GM19099 (cell line): ENCODE measurements at regions not wholly inside any gene's neighbourhood (a gene's known extent, or its start where the extent isn't known, plus 50 kb on each side); places are given as distances from the start of the nearest gene placed in this dataset.

Experiments used
- POLR2A ChIP-seq: IDR thresholded peaks from 3 replicates; pipeline ENCODE4 v1.6.1; 2011; ENCODE audit warnings: low read depth; ENCODE audit not compliant: insufficient read length; ENCODE audit errors: extremely low read depth

GRCh38 chr10:43760514-43760913, 111.8 kb upstream of the ZNF32 start:
- TF ChIP-seq POLR2A = no peak

- no peak for TF ChIP-seq POLR2A
These were observed 110.5 kb upstream of the ZNF32 start for GRCh38 chr10:43759216-43759615.

- TF ChIP-seq POLR2A = no peak
These were observed 107.7 kb upstream of the ZNF32 start for GRCh38 chr10:43756341-43756740.

- TF ChIP-seq POLR2A = no peak
These were observed 106.0 kb upstream of the ZNF32 start for GRCh38 chr10:43754569-43755260.

- TF ChIP-seq POLR2A = no peak
These were observed 104.8 kb upstream of the ZNF32 start for GRCh38 chr10:43753397-43754061.

GRCh38 chr10:43752682-43753081, 104.0 kb upstream of the ZNF32 start:
- no peak for TF ChIP-seq POLR2A

- no peak for TF ChIP-seq POLR2A
These were observed 103.0 kb upstream of the ZNF32 start for GRCh38 chr10:43751646-43752045.

- no peak for TF ChIP-seq POLR2A
These were observed 101.4 kb upstream of the ZNF32 start for GRCh38 chr10:43749940-43750552.

GRCh38 chr10:43749145-43749576, 100.5 kb upstream of the ZNF32 start:
- TF ChIP-seq POLR2A = no peak

GRCh38 chr10:43748560-43748959, 99.9 kb upstream of the ZNF32 start:
- no peak for TF ChIP-seq POLR2A

GRCh38 chr10:43746906-43747305, 98.2 kb upstream of the ZNF32 start:
- no peak for TF ChIP-seq POLR2A

GRCh38 chr10:43739161-43739560, 90.5 kb upstream of the ZNF32 start:
- TF ChIP-seq POLR2A = no peak

GRCh38 chr10:43737003-43737402, 88.3 kb upstream of the ZNF32 start:
- TF ChIP-seq POLR2A = no peak

GRCh38 chr10:43735907-43736306, 87.2 kb upstream of the ZNF32 start:
- no peak for TF ChIP-seq POLR2A

- no peak for TF ChIP-seq POLR2A
These were observed 86.0 kb upstream of the ZNF32 start for GRCh38 chr10:43734716-43735115.

GRCh38 chr10:43731486-43731885, 82.8 kb upstream of the ZNF32 start:
- TF ChIP-seq POLR2A = no peak
